Testis (tissue), 2 donors: ENCODE measurements at regions not wholly inside any gene's neighbourhood (a gene's known extent, or its start where the extent isn't known, plus 50 kb on each side); places are given as distances from the start of the nearest gene placed in this dataset.

Experiments used
- POLR2A ChIP-seq: fragments of 450-650 bp; IDR thresholded peaks from one replicate; pipeline ENCODE4 v1.6.1; 2017; ENCODE audit warnings: antibody characterized with exemption, mild to moderate bottlenecking, moderate library complexity
- TF ChIP-seq, protein P1 (sequence below), 3 experiments: fragments of 450-650 bp in 2 of 3; fragments of 200-600 bp in 1 of 3; sonication (generic) in 1 of 3; IDR thresholded peaks; one replicate each; pipeline ENCODE4 v1.5.1; 2016 to 2019; ENCODE audit warnings: antibody characterized with exemption in 3 of 3, mild to moderate bottlenecking in 2 of 3, moderate library complexity in 1 of 3

GRCh38 chr3:161915418-161915750 lies 418.8 kb downstream of the OTOL1 start:
- TF ChIP-seq, protein P1, sequence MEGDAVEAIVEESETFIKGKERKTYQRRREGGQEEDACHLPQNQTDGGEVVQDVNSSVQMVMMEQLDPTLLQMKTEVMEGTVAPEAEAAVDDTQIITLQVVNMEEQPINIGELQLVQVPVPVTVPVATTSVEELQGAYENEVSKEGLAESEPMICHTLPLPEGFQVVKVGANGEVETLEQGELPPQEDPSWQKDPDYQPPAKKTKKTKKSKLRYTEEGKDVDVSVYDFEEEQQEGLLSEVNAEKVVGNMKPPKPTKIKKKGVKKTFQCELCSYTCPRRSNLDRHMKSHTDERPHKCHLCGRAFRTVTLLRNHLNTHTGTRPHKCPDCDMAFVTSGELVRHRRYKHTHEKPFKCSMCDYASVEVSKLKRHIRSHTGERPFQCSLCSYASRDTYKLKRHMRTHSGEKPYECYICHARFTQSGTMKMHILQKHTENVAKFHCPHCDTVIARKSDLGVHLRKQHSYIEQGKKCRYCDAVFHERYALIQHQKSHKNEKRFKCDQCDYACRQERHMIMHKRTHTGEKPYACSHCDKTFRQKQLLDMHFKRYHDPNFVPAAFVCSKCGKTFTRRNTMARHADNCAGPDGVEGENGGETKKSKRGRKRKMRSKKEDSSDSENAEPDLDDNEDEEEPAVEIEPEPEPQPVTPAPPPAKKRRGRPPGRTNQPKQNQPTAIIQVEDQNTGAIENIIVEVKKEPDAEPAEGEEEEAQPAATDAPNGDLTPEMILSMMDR (IDR thresholded peaks at IDR 0.05): no peak
- no peak for TF ChIP-seq POLR2A
